B cell (primary cell): ENCODE measurements at regions not wholly inside any gene's neighbourhood (a gene's known extent, or its start where the extent isn't known, plus 50 kb on each side); places are given as distances from the start of the nearest gene placed in this dataset.

Experiments used
- CTCF ChIP-seq: fragments of 200-600 bp; IDR thresholded peaks from one replicate; pipeline ENCODE4 v1.8.0; 2022; ENCODE audit warnings: antibody characterized with exemption, mild to moderate bottlenecking
- EZH2 ChIP-seq: IDR thresholded peaks from 2 replicates; pipeline ENCODE4 v1.6.1; 2012; ENCODE audit warnings: borderline replicate concordance, low read depth, mild to moderate bottlenecking, moderate library complexity, low read length; ENCODE audit not compliant: insufficient read depth, poor library complexity, severe bottlenecking

GRCh38 chr10:129027906-129028305, 439.1 kb upstream of the MGMT start:
- TF ChIP-seq CTCF (no peak), EZH2 (no peak)
